ENCODE measurements at regions not wholly inside any gene's neighbourhood (a gene's known extent, or its start where the extent isn't known, plus 50 kb on each side); places are given as distances from the start of the nearest gene placed in this dataset.

- no peak for TF ChIP-seq ZNF513 (tag by site-specific recombination; IDR thresholded peaks at IDR 0.05)
- TF ChIP-seq GLIS1 (tag by site-specific recombination; IDR thresholded peaks at IDR 0.05) = no peak
- no peak for TF ChIP-seq KLF10 (tag by site-specific recombination; IDR thresholded peaks at IDR 0.05)
- TF ChIP-seq ZNF776 (tag by site-specific recombination; IDR thresholded peaks at IDR 0.05; ENCODE audit: borderline replicate concordance) = no peak
- TF ChIP-seq, protein P1, sequence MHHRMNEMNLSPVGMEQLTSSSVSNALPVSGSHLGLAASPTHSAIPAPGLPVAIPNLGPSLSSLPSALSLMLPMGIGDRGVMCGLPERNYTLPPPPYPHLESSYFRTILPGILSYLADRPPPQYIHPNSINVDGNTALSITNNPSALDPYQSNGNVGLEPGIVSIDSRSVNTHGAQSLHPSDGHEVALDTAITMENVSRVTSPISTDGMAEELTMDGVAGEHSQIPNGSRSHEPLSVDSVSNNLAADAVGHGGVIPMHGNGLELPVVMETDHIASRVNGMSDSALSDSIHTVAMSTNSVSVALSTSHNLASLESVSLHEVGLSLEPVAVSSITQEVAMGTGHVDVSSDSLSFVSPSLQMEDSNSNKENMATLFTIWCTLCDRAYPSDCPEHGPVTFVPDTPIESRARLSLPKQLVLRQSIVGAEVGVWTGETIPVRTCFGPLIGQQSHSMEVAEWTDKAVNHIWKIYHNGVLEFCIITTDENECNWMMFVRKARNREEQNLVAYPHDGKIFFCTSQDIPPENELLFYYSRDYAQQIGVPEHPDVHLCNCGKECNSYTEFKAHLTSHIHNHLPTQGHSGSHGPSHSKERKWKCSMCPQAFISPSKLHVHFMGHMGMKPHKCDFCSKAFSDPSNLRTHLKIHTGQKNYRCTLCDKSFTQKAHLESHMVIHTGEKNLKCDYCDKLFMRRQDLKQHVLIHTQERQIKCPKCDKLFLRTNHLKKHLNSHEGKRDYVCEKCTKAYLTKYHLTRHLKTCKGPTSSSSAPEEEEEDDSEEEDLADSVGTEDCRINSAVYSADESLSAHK (tag by site-specific recombination; IDR thresholded peaks at IDR 0.05) = no peak
- no peak for TF ChIP-seq ZNF626 (tag by site-specific recombination; IDR thresholded peaks at IDR 0.05)
- TF ChIP-seq ZNF280D (tag by site-specific recombination; IDR thresholded peaks at IDR 0.05) = no peak
- TF ChIP-seq, protein P2, sequence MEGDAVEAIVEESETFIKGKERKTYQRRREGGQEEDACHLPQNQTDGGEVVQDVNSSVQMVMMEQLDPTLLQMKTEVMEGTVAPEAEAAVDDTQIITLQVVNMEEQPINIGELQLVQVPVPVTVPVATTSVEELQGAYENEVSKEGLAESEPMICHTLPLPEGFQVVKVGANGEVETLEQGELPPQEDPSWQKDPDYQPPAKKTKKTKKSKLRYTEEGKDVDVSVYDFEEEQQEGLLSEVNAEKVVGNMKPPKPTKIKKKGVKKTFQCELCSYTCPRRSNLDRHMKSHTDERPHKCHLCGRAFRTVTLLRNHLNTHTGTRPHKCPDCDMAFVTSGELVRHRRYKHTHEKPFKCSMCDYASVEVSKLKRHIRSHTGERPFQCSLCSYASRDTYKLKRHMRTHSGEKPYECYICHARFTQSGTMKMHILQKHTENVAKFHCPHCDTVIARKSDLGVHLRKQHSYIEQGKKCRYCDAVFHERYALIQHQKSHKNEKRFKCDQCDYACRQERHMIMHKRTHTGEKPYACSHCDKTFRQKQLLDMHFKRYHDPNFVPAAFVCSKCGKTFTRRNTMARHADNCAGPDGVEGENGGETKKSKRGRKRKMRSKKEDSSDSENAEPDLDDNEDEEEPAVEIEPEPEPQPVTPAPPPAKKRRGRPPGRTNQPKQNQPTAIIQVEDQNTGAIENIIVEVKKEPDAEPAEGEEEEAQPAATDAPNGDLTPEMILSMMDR (tag by site-specific recombination; IDR thresholded peaks at IDR 0.05) = no peak
- no peak for TF ChIP-seq ZNF747 (tag by site-specific recombination; IDR thresholded peaks at IDR 0.05)
- TF ChIP-seq ZBTB11 (tag by site-specific recombination; conservative IDR thresholded peaks at IDR 0.05; ENCODE audit: low read depth) = no peak
- no peak for TF ChIP-seq GFI1B (tag by site-specific recombination; IDR thresholded peaks at IDR 0.05)
Measured at GRCh38 chr6:63099772-63100459, 111.4 kb upstream of the FKBP1C start (continued).

DNA sequence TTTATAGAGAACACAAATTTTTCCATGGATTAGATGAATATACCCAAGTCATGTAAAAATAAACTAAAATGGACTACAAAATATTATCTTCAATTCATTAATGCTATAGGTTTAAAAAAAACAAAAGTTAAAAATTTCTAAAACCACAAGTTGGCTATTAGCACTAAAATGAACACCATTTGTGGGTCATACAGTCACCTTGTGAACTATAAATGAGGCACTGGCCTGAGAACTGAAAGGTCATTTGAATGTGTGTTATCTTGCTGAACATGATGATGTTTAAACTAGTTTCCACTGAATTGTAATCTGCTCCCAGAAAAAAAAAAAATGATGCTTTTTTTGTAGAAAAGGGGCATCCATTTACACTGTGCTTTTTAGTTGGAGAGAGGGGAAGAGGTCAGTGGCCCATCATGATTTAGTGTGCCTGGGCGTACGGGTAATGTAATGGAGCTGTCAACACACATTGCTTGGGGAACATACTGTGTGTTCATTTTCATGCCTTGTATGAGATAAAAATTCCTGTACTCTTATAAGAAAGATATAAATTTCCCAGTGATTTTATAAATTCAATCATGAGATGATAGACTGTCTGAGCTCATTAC is 96.6 kb upstream of the FKBP1C start:
- no peak overlapping the region for H3K4me3 ChIP-seq (ENCODE audit: low read depth, low read length)
- H3K36me3 ChIP-seq (ENCODE audit: control insufficient read depth in 2 of 2, insufficient read depth in 1 of 2, low read length in 2 of 2) = no peaks in the 10 kb centered on the region
- ChIA-PET CTCF (no interaction called here), POLR2A (no interaction called here)
- H3K9me3 ChIP-seq (ENCODE audit: control insufficient read depth, insufficient read depth, low read depth, low read length) = no peaks in the 10 kb centered on the region
- no peak overlapping the region for H3K27ac ChIP-seq (ENCODE audit: extremely low read depth, low read depth, low read length)
- no peaks in the 10 kb centered on the region for H3K4me1 ChIP-seq (ENCODE audit: control insufficient read depth, insufficient read depth, low read length)
- no peak for TF ChIP-seq ZBTB49 (tag by site-specific recombination; IDR thresholded peaks at IDR 0.05; ENCODE audit: low read depth)
- no peak for TF ChIP-seq ZNF677 (tag by site-specific recombination; IDR thresholded peaks at IDR 0.05)
- TF ChIP-seq REPIN1 (tag by site-specific recombination; IDR thresholded peaks at IDR 0.05; ENCODE audit: low read depth) = no peak
- no peak for TF ChIP-seq ZEB2 (tag by site-specific recombination; IDR thresholded peaks at IDR 0.05)
- TF ChIP-seq, protein P3, sequence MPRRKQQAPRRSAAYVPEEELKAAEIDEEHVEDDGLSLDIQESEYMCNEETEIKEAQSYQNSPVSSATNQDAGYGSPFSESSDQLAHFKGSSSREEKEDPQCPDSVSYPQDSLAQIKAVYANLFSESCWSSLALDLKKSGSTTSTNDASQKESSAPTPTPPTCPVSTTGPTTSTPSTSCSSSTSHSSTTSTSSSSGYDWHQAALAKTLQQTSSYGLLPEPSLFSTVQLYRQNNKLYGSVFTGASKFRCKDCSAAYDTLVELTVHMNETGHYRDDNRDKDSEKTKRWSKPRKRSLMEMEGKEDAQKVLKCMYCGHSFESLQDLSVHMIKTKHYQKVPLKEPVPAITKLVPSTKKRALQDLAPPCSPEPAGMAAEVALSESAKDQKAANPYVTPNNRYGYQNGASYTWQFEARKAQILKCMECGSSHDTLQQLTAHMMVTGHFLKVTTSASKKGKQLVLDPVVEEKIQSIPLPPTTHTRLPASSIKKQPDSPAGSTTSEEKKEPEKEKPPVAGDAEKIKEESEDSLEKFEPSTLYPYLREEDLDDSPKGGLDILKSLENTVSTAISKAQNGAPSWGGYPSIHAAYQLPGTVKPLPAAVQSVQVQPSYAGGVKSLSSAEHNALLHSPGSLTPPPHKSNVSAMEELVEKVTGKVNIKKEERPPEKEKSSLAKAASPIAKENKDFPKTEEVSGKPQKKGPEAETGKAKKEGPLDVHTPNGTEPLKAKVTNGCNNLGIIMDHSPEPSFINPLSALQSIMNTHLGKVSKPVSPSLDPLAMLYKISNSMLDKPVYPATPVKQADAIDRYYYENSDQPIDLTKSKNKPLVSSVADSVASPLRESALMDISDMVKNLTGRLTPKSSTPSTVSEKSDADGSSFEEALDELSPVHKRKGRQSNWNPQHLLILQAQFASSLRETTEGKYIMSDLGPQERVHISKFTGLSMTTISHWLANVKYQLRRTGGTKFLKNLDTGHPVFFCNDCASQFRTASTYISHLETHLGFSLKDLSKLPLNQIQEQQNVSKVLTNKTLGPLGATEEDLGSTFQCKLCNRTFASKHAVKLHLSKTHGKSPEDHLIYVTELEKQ (tag by site-specific recombination; IDR thresholded peaks at IDR 0.05; ENCODE audit: borderline replicate concordance) = no peak
